ENCODE measurements at regions not wholly inside any gene's neighbourhood (a gene's known extent, or its start where the extent isn't known, plus 50 kb on each side); places are given as distances from the start of the nearest gene placed in this dataset.
"Not testable (repeated sequence)": the region's sequence is repeated elsewhere in the genome, so short reads cannot be mapped to it uniquely, and the experiment has no call there.

DNA sequence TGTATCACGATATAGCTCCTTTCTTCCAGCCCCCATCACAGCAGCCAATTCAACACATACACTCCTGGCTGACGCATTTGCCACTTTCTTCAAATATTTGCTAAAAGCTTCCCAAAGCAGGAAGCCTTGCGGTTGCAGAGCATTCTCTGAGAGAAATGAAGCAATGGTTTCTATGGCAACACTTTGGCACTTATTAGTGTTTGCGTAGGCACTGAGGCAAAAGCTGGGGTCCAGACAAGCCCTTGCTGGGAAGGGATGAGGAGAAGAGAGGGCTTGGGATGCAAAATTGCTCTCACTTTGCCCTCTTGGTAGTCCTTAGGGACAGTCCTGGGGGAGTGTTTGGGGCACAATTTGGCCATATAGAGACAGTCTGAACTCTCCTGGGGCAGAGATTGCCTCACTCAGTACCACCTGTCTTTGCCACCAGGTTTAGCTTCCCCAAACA lies 55.0 kb upstream of the PAK3 start:
- DNase-seq (ENCODE audit: low read depth) = peak; percentile 93
- no peak for TF ChIP-seq CTCF (IDR thresholded peaks at IDR 0.05; ENCODE audit: low read depth, low read length, missing control alignments)
- no peak overlapping the region for H3K4me3 ChIP-seq (ENCODE audit: low read depth, low read length)
- in situ Hi-C loops (cut with HindIII; ENCODE audit: low sequenced_read_pairs) = no loop called here

- TF ChIP-seq CTCF (IDR thresholded peaks at IDR 0.05; ENCODE audit: low read depth, low read length, missing control alignments) = no peak
- in situ Hi-C loops (cut with HindIII; ENCODE audit: low sequenced_read_pairs) = no loop called here
Observed at GRCh38 chrX:111040377-111041017, 55.5 kb upstream of the PAK3 start.

GRCh38 chrX:111039606-111040005 lies 56.4 kb upstream of the PAK3 start:
- in situ Hi-C loops (cut with HindIII; ENCODE audit: low sequenced_read_pairs) = no loop called here
- TF ChIP-seq CTCF (IDR thresholded peaks at IDR 0.05; ENCODE audit: low read depth, low read length, missing control alignments) = no peak
- no peak for DNase-seq (ENCODE audit: low read depth)
- H3K4me3 ChIP-seq (ENCODE audit: low read depth, low read length) = no peak overlapping the region

More at GRCh38 chrX:111040377-111041017, 55.5 kb upstream of the PAK3 start:
- DNase-seq (ENCODE audit: low read depth) = no peak
- no peak overlapping the region for H3K4me3 ChIP-seq (ENCODE audit: low read depth, low read length)

- no peak overlapping the region for H3K4me3 ChIP-seq (ENCODE audit: low read depth, low read length)
- in situ Hi-C loops (cut with HindIII; ENCODE audit: low sequenced_read_pairs) = no loop called here
- no peak for TF ChIP-seq CTCF (IDR thresholded peaks at IDR 0.05; ENCODE audit: low read depth, low read length, missing control alignments)
- no peak for DNase-seq (ENCODE audit: low read depth)
Observed at GRCh38 chrX:111035991-111036390, 60.0 kb upstream of the PAK3 start.

GRCh38 chrX:111035256-111035655 lies 60.7 kb upstream of the PAK3 start:
- no peak overlapping the region for H3K4me3 ChIP-seq (ENCODE audit: low read depth, low read length)
- DNase-seq (ENCODE audit: low read depth) = no peak
- in situ Hi-C loops (cut with HindIII; ENCODE audit: low sequenced_read_pairs) = no loop called here
- TF ChIP-seq CTCF (IDR thresholded peaks at IDR 0.05; ENCODE audit: low read depth, low read length, missing control alignments) = no peak

GRCh38 chrX:111022998-111023397 lies 73.0 kb upstream of the PAK3 start:
- H3K4me3 ChIP-seq (ENCODE audit: low read depth, low read length); DNase-seq (ENCODE audit: low read depth); in situ Hi-C loops (cut with HindIII; ENCODE audit: low sequenced_read_pairs): not testable (repeated sequence)

DNA sequence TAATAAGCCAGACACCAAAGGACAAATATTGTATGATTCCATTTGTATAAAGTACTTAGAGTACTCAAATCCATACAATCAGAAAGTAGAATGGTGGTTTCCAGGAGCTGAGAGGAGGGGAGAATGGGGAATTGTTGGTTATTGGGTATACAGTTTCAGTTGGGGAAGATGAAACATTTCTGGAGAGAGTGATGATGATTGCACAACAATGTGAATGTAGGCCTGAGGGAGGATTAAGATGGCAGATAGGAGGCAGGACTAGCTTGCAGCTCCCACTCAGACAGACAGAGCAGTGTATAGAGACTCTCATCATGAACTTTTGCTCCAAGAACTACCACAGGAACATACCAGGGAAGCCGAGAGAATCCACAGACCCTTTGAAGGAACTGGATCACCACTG lies 75.7 kb upstream of the PAK3 start:
- in situ Hi-C loops (cut with HindIII; ENCODE audit: low sequenced_read_pairs) = no loop called here
- no peak for TF ChIP-seq CTCF (IDR thresholded peaks at IDR 0.05; ENCODE audit: low read depth, low read length, missing control alignments)
- no peak overlapping the region for H3K4me3 ChIP-seq (ENCODE audit: low read depth, low read length)
- DNase-seq (ENCODE audit: low read depth) = no peak
